Activated T-cell treated with anti-CD3 and anti-CD28 coated beads, Interleukin-2, amount 50 U/mL, for 4 hours (primary cell): ENCODE measurements at regions not wholly inside any gene's neighbourhood (a gene's known extent, or its start where the extent isn't known, plus 50 kb on each side); places are given as distances from the start of the nearest gene placed in this dataset.

Experiments
- ATAC-seq, 2 donors: fragments of 200-7000 bp; cut with Tn5 transposase; one replicate each; pipeline ENCODE4 v1.10.0; 2021
- DNase-seq: peaks from one replicate; pipeline ENCODE4 v3.0.0-alpha.2; 2020
- H3K27me3 Mint-ChIP-seq: one replicate; pipeline ENCODE4 v1.8.0; 2021; ENCODE audit warnings: low read depth, mixed read lengths
- H3K36me3 Mint-ChIP-seq: one replicate; pipeline ENCODE4 v1.8.0; 2022; ENCODE audit warnings: mixed read lengths; ENCODE audit not compliant: insufficient read depth
- H3K4me1 Mint-ChIP-seq: one replicate; pipeline ENCODE4 v1.8.0; 2021; ENCODE audit warnings: low read depth, mixed read lengths
- H3K4me3 Mint-ChIP-seq: one replicate; pipeline ENCODE4 v1.8.0; 2021; ENCODE audit warnings: mild to moderate bottlenecking, moderate library complexity, mixed read lengths
- H3K9me3 Mint-ChIP-seq: one replicate; pipeline ENCODE4 v1.8.0; 2021; ENCODE audit warnings: mixed read lengths

DNA sequence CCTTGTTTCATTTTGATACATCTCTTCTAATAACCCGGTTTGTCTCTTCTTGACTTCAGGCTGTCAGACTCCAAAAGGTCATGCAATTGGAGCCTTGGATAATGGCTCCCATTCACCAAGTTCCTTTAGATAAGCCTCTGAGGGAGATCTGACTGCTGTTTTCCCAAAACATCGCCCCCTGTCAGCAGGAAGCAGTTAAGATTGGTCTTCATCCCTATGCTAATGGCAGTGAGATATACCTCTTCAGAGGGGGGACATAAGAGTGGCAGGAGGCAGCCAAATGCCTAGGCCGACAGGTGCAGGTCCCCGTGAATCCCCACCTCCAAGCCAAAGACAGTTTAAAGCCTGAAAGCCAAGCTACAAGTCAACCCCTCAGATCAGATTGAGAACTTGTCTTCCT lies 144.6 kb downstream of the WDR11 start:
- DNase-seq (no peak), ATAC-seq (no peak)
- H3K9me3 Mint-ChIP-seq = no peaks in the 10 kb centered on the region
- H3K4me1 Mint-ChIP-seq = no peaks in the 10 kb centered on the region
- H3K27me3 Mint-ChIP-seq = peaks cover 8% of the 10 kb centered on the region
- H3K36me3 Mint-ChIP-seq = no peaks in the 10 kb centered on the region
- H3K4me3 Mint-ChIP-seq = no peak overlapping the region

DNA sequence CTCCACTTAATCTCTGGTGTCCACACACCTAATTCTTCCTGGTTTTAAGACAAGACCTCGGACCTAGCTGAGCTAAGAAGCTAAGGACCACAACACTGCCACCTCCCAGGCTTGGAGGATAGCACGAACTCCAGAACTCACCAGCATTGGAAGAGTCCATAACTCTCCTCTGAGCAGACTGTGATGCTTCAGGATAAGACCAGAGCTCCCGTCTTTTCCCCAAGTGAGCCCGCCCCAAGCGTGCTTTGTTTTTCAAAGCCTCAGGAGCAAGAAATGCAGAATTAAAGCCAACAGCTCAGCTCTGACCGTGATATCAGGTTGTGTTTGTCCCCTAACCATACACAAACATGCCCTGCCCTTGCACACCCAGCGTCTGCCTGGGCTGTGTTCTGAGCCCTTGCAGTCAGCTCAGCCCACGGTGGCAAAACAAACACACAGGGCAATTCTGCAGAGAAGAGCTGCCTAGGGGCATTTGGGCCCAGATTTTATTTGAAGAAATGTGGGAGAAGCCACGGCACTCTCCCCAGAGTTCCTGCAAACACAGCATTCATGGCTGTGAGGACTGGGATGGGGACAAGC lies 145.4 kb downstream of the WDR11 start:
- Mint-ChIP-seq H3K27me3 (peaks cover 6% of the 10 kb centered on the region), H3K9me3 (no peaks in the 10 kb centered on the region), H3K36me3 (no peaks in the 10 kb centered on the region), H3K4me3 (no peak overlapping the region), H3K4me1 (no peaks in the 10 kb centered on the region)
- ATAC-seq (no peak), DNase-seq (no peak)

DNA sequence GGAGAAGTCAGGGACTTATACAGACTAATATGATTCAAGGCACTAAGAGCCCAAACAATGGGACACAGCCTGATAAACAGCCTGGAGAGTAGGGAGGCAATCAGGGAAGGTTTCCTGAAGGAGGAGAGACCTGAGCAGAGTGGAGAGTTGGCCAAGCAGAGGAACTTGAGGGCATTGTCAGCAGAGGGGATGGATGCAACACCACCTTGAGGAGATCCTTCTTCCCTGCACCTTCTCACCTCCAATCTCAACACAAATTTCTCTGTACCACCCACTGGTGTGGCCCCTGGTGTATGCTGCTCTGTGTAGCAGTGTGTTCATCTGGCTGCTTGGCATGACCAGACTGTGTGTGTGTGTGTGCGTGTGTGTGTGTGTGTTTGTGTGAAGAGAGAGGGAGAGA lies 146.2 kb downstream of the WDR11 start:
- H3K27me3 Mint-ChIP-seq = peaks cover 4% of the 10 kb centered on the region
- ATAC-seq = no peak

DNA sequence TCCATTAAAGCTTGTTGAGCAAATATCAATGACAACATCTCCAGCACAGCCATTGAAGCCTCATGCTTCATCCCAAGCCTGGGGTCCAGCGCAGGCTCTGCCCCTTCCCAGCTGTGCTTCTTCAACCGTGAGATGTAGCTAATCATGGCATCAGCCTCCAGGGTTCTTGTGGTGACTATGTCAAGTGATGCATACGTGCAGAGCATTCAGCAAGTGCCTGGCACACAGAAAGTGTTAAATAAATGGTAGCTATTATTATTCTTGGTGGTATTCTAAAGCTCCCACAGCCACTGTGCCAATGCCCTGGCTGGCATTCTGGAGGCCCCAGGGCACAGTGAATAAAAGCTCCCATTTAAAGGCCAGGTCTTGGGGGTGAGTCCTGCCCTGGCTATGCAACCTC lies 146.6 kb downstream of the WDR11 start:
- H3K9me3 Mint-ChIP-seq = no peaks in the 10 kb centered on the region
- no peak for ATAC-seq
- peaks cover 4% of the 10 kb centered on the region for H3K27me3 Mint-ChIP-seq
- H3K36me3 Mint-ChIP-seq = no peaks in the 10 kb centered on the region
- no peak for DNase-seq
- no peak overlapping the region for H3K4me3 Mint-ChIP-seq
- H3K4me1 Mint-ChIP-seq = no peaks in the 10 kb centered on the region

More for the DNA sequence above, 146.2 kb downstream of the WDR11 start:
- Mint-ChIP-seq H3K9me3 (no peaks in the 10 kb centered on the region), H3K4me1 (no peaks in the 10 kb centered on the region), H3K4me3 (no peak overlapping the region), H3K36me3 (no peaks in the 10 kb centered on the region)
- no peak for DNase-seq

DNA sequence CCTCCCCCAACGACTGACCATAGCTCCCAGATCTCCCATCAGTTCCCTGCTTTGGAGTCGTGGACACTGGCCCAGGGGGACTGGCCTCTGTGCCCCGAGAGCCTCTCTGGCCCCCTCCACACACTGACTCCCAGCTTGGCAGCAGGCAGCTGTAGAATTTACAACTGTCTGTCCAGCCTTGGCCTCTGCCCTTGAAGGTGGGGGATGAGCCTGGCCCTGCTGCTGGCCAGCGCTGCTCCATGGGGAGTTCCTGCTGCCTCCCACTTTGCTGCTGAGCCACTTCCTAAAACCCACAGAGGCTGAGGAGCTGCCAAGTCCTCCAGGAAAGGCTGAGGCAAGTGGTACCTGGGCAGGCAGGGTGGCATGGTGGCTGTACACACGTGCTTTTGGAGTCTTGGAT lies 147.1 kb downstream of the WDR11 start:
- no peaks in the 10 kb centered on the region for H3K36me3 Mint-ChIP-seq
- H3K4me3 Mint-ChIP-seq = no peak overlapping the region
- H3K9me3 Mint-ChIP-seq = no peaks in the 10 kb centered on the region
- no peak for DNase-seq
- no peaks in the 10 kb centered on the region for H3K4me1 Mint-ChIP-seq
- ATAC-seq = no peak
- H3K27me3 Mint-ChIP-seq = peaks cover 4% of the 10 kb centered on the region

DNA sequence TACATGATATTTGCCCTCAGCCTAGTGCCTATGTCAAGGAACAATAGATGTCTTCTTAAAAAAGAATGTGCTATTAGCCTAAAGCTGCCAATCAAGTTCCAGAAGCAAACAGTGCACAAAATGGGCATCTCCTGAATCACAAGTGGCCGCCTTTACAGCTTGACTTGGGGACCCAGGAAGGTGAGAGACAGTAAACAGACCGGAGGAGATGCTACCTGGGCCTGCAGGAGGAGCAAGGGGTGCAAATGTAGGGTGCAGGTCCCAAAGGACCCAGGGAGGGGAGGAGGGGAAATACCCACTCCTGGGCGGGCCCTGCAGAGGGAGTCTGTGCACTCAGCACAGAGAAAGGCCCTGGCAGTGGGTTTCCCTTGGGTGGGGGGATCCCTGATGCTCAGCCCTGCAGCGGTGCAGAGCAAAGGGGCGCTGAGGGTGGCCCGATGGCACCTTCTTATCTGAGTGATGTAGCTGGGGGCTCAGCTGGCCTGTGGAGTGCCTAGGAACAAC lies 147.7 kb downstream of the WDR11 start:
- Mint-ChIP-seq H3K4me3 (no peak overlapping the region), H3K4me1 (no peaks in the 10 kb centered on the region), H3K27me3 (peaks cover 4% of the 10 kb centered on the region), H3K9me3 (peaks cover under 1% of the 10 kb centered on the region), H3K36me3 (no peaks in the 10 kb centered on the region)
- DNase-seq = no peak
- ATAC-seq = no peak

DNA sequence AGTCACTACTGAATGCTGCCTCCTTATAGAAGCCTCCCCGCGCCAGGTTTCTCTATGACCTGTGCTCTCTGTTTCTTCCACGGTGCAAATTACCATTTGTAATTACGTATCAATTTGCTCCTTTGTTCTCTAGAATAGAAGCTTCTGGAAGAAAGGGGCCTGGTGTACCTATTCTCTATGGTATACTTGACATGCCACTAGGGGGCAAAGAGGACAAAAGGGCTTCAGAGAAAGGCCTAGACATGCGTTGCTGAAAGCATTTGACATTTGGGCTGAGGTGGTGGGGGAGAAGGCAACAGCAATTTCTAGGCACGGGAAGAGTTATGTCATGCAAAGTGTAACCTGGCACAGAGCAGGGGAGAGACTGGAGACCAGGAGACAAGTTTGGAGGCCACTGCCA lies 148.7 kb downstream of the WDR11 start:
- Mint-ChIP-seq H3K4me3 (no peak overlapping the region), H3K9me3 (peaks cover 8% of the 10 kb centered on the region), H3K4me1 (no peaks in the 10 kb centered on the region), H3K36me3 (no peaks in the 10 kb centered on the region), H3K27me3 (peaks cover 4% of the 10 kb centered on the region)
- ATAC-seq = no peak
- DNase-seq = no peak

DNA sequence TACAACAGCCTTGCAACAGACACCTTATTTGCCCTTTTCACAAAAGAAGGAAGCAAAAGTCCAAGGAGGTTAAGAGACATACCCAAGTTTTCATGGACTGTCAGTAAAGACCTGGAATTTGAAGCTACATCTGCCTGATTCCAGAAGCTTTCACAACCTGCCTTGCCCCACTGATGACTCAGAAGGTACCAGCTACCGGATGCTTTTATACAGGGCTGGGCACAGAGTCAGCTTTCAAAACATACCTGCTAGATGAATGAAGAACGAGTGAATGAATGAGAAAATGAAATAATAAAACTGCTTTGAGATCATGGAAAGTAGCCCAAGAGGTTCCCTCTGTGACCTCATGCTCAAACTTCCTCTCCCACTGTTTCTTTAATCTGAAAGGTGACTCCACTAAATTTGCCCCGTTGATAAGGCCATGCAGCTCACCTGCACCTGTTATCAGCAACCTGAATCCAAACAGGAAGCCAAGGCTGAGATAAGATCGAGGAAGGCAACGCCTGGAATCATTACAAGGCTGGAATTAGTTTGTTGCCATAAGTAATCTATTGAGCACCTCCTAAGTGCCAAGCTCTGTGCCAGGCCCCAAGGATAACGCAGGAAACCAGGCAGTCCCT lies 151.5 kb downstream of the WDR11 start:
- DNase-seq (no peak), ATAC-seq (no peak)
- H3K36me3 Mint-ChIP-seq = no peaks in the 10 kb centered on the region
- peaks cover 4% of the 10 kb centered on the region for H3K27me3 Mint-ChIP-seq
- peaks cover 26% of the 10 kb centered on the region for H3K9me3 Mint-ChIP-seq
- H3K4me3 Mint-ChIP-seq = no peak overlapping the region
- H3K4me1 Mint-ChIP-seq = no peaks in the 10 kb centered on the region

DNA sequence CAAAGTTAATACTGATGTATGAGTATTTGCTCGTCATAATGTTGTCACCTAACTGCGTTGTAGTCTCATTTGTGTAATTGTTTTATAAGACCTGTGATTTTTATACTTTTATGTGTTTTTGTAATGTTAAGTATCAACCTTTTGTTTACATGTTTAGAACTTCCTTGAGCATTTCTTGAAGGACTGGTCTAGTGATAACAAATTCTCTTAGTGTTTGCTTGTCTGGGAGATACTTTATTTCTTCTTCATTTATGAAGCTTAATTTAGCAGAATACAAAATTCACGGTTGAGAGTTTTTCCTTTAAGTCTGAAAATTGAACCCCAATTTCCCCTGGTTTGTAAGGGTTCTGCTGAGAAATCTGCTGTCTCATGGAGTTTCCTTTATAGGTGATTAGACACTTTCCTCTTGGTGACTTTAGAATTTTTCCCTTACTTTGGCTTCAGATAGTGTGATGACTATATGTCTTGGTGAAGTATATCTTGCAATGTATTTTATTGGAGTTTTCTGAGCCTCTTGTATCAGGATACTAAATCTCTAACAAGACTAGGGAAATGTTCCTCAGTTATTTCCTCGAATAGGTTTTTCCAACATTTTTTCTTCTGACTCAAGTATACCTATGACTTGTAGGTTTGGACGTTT lies 154.9 kb downstream of the WDR11 start:
- ATAC-seq = no peak
- H3K4me3 Mint-ChIP-seq = no peak overlapping the region

DNA sequence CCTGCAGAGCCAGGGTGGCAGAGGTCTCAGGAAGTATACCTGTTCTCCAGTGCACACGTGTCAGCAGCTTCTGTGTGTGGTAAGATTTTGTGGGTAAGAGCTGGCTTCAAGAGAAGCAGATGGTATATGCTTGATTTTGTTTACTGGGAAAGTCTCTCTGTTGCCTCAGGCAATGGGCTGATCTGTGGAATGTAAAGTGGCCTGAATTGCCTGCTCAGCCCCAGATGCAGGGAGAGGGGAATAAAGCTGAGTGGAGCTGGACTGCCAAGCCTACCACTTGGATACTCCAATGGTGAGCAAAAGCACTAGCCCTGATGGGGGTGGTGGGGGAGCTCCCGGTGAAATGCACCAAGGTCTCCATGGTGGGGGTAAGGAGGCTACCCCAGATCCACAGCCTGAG lies 156.1 kb downstream of the WDR11 start:
- no peak for ATAC-seq
- Mint-ChIP-seq H3K27me3 (peaks cover 3% of the 10 kb centered on the region), H3K4me1 (no peaks in the 10 kb centered on the region), H3K36me3 (no peaks in the 10 kb centered on the region), H3K9me3 (peaks cover 26% of the 10 kb centered on the region), H3K4me3 (no peak overlapping the region)
- no peak for DNase-seq

More for the DNA sequence above, 154.9 kb downstream of the WDR11 start:
- Mint-ChIP-seq H3K27me3 (no peaks in the 10 kb centered on the region), H3K36me3 (no peaks in the 10 kb centered on the region), H3K4me1 (no peaks in the 10 kb centered on the region), H3K9me3 (peaks cover 26% of the 10 kb centered on the region)
- no peak for DNase-seq

DNA sequence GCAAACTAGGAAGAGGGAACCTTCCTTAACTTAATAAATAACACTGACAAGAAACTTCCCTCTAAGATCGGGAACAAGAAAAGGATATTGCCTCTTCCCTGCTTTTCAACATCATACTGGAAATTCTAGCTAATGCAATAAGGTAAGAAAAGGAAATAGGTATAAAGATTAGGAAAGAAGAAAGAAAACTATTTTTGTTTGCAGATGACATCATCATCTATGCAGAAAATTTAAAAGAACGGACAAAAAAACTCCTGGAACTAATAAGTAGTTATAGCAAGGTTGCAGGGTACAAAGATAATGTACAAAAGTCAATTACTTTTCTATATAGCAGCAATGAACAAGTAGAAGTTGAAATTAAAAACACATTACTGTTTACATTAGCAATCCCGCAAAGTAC lies 164.8 kb downstream of the WDR11 start:
- Mint-ChIP-seq H3K9me3 (peaks cover 15% of the 10 kb centered on the region), H3K4me3 (no peak overlapping the region), H3K27me3 (peaks cover 3% of the 10 kb centered on the region), H3K4me1 (no peaks in the 10 kb centered on the region), H3K36me3 (no peaks in the 10 kb centered on the region)
- DNase-seq (no peak), ATAC-seq (no peak)

DNA sequence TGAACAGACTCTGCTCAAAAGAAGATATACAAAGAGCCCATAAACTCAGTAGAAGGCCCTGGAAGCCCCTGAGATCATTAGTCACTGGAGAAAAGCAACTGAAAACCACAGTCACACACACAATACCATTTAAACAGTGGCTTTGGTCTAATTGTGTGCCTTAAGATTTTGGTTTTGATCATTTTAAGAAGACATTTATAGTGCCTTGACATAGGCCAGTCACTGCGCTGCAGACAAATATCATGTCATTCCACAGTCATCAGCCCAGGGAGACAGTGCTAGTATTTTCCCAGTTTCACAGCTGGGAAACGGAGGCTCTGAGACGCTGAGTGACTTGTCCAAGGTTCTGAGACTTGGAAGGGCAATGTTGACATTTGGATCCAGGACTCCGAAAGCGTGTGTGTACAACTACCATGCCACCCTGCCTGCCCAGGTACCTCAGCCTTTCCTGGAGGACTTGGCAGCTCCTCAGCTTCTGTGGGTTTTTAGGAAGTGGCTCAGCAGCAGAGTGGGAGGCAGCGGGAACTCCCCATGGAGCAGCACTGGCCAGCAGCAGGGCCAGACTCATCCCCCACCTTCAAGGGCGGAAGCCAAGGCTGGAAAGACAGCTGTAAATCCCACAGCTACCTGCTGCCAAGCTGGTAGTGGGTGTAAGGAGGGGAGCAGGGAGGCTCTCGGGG lies 173.9 kb downstream of the WDR11 start:
- Mint-ChIP-seq H3K36me3 (no peaks in the 10 kb centered on the region), H3K4me3 (no peak overlapping the region), H3K4me1 (no peaks in the 10 kb centered on the region), H3K9me3 (no peaks in the 10 kb centered on the region), H3K27me3 (no peaks in the 10 kb centered on the region)
- ATAC-seq (no peak), DNase-seq (no peak)

DNA sequence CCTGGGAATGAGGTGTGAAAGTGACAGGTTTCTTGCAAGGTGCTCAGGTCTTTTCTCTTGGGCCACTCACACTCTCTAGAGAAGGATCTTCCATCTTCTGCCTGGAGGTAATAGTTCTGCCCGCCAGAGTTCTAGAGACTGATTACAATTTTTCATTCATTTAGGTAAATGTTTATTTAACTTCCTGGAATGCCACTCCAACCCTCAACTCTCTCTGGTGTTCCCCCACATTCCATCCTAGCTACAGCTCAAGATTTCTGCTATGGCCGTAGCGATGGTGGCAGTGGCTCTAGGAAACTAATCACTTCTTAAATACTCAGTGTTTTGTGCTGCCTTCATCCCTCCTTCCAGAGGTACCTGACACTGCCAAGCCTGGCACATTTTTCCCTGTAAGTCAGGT lies 174.6 kb downstream of the WDR11 start:
- H3K4me3 Mint-ChIP-seq = no peak overlapping the region
- no peaks in the 10 kb centered on the region for H3K36me3 Mint-ChIP-seq
- ATAC-seq = no peak
- H3K9me3 Mint-ChIP-seq = no peaks in the 10 kb centered on the region
- no peaks in the 10 kb centered on the region for H3K27me3 Mint-ChIP-seq
- no peak for DNase-seq
- no peaks in the 10 kb centered on the region for H3K4me1 Mint-ChIP-seq

DNA sequence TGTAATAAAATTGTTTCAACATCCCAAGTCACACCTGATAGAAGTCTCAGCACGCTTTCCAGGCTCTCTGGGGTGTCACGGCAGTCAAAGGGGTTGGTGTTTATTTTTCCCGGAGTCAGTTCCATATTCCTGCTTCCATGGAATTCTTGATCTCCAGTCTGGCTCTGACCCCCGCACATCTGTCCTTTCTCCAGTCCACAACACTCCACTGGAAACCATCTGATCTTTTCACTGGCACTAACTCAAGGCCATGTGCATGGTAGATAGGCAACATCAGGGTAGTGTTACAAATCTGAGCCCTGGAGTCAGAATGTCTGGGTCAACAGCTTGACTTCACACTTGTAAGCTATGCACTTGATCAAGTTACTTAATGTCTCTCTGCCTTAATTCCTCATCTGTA lies 176.2 kb downstream of the WDR11 start:
- Mint-ChIP-seq H3K27me3 (no peaks in the 10 kb centered on the region), H3K4me1 (no peaks in the 10 kb centered on the region), H3K36me3 (no peaks in the 10 kb centered on the region), H3K9me3 (no peaks in the 10 kb centered on the region), H3K4me3 (no peak overlapping the region)
- ATAC-seq (no peak), DNase-seq (no peak)

DNA sequence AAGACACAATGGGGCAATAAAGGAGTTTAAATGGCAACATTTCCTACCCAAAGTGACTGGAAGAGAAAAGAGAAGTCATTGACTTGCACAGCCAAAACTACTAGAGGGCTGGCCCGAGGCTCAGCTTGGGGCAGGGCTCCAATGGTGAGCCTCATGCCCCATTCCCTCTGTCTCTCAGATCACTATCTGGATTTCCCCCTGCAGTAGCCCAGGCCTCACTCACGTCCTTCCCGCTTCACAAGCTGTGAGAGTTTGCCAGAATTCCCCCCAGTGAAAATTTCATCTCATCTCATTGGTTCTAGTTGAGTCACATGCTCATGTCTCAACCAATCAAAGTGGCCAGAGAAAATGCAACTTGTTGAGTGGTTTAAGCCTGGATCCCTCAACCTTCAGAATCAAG lies 181.3 kb downstream of the WDR11 start:
- no peaks in the 10 kb centered on the region for H3K36me3 Mint-ChIP-seq
- H3K27me3 Mint-ChIP-seq = no peaks in the 10 kb centered on the region
- H3K4me1 Mint-ChIP-seq = no peaks in the 10 kb centered on the region
- no peak overlapping the region for H3K4me3 Mint-ChIP-seq
- no peaks in the 10 kb centered on the region for H3K9me3 Mint-ChIP-seq
- DNase-seq (no peak), ATAC-seq (no peak)
